GM18861 (cell line): ENCODE measurements at regions not wholly inside any gene's neighbourhood (a gene's known extent, or its start where the extent isn't known, plus 50 kb on each side); places are given as distances from the start of the nearest gene placed in this dataset.
"Not testable (repeated sequence)": the region's sequence is repeated elsewhere in the genome, so short reads cannot be mapped to it uniquely, and the experiment has no call there.

Experiments
- ATAC-seq: cut with Tn5 transposase; IDR thresholded peaks from one replicate; pipeline ENCODE4 v1.9.1; 2021; ENCODE audit not compliant: unreplicated experiment

DNA sequence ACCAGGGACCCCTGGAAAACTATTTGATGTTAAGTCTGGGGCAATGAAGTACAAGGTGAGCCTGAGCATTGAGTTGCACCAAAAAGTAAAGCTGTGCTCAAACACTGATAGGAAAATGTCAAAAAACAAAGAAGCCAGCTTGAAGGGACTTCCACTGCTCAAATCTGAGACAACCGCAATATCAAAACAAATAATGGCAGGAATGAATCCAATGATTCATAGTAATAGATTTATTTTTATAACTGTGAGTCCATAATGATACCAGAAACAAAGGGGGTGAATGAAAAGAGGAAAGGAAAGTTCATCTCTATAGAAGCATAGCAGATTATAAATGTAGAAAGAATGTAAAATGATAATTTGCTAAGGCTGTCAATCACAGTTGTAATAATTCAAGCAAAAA is 237.3 kb upstream of the ZBTB20 start:
- ATAC-seq = no peak

DNA sequence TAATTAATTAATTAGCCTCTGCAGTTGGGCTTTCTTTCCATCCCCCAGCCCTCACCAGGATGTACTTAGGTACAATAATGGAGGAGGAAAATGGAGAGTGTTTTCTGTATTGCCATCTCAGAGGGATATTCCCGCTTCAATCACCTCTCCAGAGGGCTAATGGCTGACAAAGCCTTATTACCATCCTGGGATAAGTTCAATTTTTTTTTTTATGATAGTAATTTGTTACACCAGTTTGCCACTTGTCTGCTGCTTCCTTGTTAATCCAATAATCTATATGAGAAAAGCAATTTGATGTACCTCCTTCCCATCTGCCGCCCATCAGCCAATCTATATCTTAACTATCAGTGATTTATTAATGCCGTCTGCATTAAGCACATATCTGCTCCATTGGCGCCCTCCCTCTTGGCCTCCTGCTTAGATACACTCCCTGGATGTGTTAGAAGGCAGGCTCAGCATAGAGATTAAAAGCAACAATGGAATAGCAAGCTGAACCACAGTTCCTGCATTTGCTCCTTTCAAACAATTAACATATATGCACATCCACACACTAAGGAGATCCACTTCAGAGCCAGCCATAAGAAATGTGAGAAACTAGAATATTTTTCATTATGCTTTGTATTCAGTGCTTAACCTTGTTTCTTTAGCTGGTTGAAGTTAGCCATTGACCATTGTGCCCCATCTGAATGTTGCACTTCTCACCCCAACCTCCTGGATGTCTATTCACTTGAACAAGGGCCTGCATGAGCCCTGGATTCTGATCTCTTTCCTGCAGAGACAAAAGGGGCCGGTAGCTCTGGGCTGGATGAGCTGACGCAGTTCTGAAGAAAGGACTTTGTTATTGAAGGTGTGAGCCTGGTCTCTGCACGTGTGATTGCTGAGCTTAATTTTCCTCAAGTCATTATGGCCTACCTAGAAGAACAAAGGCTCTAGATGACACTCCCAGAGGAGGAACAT is 237.3 kb upstream of the GAP43 start:
- ATAC-seq = no peak

DNA sequence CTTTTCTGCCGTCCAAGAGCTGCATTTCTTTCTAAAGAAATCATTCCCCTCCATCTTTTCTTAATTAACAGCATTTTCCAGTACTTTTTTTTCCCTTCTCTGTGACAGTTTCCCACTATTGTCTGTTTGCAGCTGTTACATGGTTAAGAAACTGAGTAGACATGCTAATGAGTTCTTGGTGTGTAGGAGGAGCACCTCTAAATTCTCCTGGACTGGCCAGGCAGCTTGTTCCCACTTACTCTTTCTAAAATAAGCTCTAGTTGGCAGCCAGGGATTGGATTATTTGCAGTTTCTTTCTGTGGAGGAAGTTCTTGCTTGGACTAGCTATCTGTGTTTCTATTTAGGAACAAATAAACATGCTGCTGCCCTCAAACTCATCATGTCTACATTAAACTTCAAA is 235.1 kb upstream of the GAP43 start:
- no peak for ATAC-seq

DNA sequence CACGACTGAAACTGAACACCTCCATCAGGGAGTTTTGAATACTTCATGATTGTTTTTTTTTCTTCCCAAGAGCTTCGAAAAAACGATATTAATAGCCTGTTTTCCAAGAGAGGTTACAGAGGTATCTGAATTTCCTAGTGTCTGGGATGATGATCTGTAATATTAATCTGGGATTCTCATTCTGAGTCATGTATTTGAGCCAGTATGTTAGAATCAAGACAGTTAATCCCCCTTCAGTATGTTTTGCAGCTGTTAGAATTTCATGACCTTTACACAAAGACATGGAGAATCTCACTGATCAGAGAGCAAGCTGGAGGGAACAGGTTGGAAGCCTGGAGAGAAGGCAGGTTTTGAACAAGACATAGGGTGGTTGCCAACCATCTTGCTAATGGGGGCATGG is 234.5 kb upstream of the GAP43 start:
- ATAC-seq = no peak

DNA sequence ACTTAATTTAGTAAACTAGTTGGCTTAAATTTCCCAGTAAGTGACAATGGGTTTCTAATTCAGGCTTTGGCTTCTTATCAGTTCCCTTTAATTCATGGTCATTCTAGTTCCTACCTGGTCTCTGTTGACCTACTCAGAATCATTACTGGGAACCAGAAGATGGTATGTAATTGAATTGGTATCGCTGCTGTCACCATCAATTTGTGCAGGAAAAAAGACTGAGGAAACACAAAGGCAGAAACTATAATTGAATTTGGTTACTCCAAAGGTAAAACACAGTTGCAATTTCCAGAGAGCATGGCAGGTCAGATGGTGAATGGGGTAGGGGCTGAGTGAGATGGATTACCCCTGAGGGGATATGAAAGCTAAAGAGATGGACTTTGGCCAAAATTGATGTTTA is 226.5 kb upstream of the GAP43 start:
- ATAC-seq = no peak

DNA sequence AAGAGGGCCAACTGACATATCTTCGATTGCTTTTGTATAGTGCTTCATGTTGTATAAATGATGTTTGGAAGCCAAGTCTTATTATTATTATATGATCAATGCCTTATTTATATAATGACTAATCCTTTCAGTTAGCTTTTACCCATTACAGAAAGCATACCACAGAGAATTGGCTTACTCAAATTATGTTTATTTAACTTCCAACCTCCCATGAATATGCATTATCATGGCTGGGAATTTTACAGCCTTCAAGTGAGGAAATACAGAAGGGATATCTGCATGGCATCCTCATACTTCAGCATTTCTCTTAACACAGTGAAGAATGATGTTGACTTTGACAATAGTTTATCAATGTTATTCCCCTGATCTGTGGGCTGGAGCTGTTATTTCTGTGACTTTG is 225.9 kb upstream of the GAP43 start:
- ATAC-seq = no peak

DNA sequence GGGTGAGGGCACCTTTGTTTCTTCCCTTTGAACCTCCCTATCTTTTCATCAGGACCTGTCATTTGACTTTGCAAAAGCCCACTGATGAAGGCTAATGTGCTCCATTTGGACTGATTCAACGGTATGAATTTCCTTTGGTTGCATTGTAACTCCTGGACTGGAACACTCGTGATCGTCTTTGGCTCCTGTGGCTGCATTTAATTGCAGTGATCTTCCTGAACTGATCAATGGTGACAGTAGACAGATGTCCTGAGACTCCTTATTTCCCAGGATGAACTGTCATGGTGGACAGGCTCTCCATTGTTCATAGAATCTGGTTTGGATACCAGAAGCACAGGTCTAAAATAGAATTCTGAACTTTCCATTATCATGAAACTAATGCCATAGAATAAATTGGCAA is 224.8 kb upstream of the GAP43 start:
- no peak for ATAC-seq

DNA sequence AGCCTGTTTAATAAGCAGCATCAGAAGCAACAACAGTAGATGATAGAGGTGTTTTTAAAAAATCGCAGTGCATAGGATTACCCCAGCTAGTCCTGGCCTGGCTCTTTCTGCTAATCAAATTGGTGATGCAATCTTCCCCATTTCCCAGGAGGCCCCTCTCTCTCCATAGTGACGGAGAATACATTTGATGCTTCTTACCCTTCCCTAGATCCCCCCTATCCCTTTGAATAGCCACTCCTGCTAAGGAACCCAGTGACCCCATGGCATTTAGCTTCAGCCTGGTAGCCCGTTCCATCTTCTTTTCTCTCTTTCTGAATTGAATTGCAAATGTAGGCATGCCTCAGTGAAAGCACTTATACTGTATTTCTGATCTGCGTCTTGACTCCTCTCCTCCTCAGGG is 223.6 kb upstream of the GAP43 start:
- ATAC-seq = no peak

DNA sequence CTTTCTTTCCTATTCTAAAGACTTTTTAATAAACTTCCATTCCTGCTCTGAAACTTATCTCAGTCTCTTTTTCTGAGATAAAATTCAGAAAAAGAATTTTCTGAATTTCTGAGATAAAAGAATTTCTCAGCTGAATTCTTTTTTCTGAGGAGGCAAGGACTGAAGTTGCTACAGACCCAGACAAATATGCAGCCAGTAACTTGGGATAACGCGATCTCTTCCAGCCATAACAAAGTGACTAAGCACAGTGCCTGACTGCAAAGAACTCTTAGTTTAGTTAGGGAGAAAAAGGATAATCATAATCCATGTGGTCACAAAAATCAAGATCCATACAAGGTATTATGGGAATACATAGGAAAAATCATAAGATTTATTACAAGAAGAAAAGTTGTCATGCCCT is 222.0 kb upstream of the GAP43 start:
- ATAC-seq = no peak

DNA sequence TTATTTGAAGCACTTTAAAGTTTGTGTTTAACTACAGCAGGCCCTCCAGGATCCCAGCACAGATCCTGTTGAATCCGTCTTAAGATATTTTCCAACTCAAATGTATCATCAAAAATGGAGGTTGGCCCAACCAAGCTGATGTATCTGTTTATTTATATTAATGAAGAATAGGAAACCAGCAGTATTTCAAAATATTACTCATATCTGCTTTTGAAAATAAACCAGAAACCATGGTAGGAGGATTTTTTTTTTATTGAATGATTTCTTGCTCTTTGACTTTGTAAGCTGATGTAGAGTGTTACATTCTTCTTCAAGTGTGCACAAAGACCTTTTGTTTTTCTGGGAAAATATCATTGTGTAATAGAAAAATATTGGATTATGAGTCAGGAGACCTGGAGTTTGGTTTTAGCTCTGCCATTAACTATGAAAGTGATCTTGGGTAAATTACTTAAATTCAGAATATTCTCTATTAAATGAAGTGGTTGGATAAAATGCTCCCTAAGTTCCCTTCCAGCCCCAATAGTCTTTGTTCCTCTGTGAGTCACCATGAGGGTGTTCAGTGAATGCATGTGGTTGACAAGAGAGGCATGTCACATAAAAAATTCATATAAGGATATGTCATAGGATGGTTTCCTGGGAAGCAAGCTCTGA is 221.3 kb upstream of the GAP43 start:
- no peak for ATAC-seq

DNA sequence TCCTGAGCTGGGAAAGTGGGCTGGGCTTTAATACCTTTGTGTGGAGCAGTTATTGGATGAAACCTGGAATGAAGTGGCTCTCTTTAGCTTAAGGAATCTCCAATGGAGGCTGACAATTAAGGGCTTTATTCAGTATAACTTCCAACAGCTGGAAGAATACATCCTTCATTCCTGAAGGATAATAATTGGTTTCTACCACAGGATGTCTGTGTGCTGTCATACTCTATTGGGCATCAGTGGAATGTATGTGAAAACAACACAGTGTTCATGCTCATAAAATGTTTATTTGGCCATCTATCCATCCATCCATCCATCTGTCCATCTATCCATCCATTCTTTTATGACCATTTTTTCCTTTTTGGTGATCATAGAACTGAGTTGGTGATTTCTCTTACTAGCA is 220.7 kb upstream of the GAP43 start:
- no peak for ATAC-seq

DNA sequence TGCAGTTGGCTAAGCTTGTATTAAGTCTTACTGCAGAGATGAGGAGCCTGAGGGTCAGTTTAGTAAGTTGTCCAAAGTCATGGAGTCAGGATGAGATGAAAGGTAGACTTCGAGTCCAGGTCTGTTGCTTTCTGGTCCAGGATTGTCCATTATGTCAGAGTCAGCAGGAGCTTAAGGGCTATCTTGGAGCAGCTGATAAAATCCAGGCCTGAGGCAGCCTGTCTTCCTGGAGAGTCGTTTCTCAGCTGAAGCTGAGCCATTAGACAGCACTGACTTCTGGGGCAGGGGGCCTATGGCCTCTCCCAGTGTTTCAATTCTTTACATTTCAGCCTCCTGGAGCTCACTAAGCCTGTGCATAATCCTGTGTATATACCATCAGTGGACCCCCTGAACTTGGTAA is 219.5 kb upstream of the GAP43 start:
- no peak for ATAC-seq

DNA sequence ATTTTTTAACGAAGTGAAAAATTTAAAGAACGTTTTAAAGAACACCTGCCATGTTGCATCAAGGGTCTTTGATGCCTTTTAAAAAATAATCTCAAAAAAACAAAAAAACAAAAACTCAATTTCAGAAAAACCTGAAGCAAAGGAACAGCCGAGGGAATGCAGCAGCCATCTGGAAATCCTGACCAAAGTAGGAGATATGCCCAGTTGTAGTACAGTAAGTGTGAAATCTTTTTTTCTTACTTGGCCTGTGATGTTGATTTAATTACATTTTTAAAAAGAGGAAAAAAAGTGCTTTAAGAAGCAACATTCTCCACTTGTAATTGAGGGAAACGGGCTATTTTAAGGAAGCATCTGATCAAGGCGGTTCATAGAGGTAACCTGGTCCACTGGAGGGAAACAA is 213.7 kb upstream of the GAP43 start:
- no peak for ATAC-seq

DNA sequence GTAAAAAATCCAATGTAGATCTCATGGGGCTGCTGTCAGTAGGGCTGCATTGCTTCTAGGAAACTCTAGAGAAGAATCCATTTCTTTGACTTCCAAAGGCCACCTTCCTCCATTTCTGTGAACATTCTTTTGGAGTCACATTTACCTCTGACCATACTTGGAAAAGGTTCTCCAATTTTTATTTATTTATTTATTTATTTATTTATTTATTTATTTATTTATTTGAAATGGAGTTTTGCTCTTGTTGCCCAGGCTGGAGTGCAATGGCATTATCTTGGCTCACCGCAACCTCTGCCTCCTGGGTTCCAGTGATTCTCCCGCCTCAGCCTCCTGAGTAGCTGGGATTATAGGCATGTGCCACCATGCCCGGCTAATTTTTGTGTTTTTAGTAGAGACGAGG is 208.7 kb upstream of the GAP43 start:
- ATAC-seq = not testable (repeated sequence)

DNA sequence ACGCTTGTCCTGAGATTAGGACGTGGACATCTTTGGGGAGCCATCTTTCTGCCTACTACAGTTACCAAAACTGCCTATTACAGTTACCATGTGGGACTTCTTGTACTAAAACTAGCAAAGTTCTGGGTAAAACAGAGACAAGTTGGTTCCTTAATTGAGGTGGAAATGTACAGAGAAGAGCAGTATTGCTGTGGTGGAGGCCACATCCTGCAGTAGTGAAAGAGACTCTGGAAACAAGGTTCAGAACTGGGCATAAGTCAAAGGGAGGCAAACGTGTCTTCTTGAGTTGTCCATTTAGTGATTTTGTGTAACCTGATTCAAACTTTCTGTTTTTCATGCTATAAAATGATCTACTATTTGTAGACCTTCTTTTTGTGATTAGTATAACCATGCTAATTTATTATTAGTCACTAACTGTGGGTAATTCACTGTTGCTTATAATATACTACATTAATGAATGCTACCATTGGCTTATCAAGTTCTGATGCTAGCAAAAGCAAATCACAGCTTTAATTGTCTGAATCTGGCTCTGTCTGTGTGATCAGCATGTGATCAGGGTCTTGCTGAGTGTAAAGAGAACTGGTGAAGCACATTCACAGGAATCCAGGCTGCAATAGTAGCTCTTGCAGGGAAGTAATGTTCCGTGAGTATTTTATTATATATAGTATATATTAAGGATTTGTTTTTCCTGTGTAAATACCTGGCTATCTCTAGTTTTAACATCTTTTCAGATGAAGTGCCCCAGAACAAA is 207.9 kb upstream of the GAP43 start:
- no peak for ATAC-seq

DNA sequence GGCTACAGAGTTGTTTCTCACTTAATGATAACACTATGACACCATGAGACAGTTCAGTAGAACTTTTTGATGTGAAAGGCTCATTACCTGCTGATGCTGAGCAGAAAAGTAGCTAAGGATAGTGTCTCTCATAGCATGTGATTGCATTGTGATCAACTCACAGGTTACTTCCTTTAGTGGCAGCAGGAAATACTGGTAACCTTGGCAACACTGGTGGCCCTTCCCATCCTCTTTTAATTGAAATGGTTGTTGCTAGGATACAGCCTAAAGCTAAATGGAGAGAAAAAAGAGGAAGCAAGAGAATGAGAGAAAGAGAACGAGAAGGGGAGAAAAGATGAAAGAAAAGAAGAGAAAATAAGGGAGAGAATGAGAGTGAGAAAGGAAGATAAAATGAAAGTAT is 204.7 kb upstream of the GAP43 start:
- no peak for ATAC-seq

DNA sequence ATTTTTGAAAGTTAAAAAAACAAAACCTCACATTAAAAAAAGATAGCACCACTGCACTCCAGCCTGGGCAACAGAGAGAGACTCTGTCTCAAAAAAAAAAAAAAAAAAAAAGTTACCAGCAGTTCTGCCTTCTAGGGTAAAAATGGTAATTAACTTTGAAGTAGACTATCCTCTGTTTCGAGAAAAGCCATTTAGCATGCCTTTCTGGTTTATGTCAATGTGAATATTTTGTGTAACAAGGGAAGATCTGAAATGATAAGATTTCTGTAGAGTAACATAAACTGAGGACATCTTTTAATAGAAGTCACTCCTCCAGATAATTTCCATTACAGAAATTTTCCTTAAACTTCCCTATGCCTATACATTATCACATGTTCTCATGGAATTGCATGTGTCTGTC is 203.2 kb upstream of the GAP43 start:
- no peak for ATAC-seq

DNA sequence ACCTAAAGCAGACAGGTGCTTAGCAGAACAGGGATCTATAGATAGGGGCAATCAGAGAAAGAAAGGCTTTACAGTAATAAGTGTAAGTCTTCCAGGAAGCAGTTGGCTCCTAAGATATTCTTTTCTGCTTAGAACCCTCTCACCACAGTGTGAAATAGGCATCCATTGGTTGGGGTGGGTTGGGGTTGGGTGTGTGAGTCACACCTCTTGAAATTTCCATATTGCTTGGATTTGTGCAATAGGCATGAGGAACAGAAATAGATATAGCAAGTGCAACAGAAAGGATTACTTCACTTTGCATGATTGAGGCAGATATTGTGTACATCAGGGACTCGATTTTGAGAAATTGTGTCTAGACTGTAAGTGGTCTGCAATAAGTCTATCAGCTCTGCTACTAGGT is 200.1 kb upstream of the GAP43 start:
- no peak for ATAC-seq

DNA sequence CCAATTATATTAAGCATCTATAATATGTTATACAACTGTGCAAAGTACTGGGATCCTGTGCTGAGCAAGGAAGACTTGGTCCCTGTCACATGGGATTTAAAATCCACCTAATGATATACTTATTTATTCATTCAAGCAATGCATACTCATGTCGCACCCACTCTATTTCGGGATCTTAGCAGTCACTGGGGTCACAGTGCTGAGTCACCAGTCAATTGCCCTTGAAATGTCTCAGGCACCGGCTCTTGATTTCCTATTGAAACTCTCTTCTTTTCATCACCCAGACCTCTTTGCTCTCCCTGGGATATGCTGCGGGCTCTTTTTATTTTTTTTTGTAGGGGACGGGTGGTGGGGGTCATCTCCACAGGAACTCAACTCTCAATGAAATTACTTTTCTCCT is 194.5 kb upstream of the GAP43 start:
- ATAC-seq = no peak

DNA sequence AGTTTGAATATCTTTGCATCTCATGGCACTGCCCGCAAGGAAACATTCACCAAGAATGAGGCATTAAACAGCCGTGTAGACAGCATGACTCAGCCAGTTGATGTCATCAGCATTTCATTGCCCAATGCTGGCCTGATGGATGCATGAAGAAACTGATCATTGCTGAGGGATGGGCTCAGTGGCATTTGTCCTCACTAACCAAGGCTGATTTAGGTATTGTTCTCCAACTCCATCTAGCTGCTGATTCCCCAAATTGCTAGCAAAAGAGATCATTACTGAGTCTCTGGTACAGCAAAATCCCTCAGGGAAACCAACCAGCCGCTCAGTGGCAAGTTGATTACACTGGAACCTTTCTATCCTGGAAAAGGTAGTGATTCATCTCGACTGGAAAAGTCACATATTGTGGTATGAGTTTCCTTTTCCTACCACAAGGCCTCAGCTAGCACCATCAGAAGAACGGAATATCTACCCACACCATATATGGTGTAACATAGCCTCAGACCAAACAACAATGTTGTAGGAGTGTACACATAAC is 186.5 kb upstream of the GAP43 start:
- ATAC-seq = no peak

DNA sequence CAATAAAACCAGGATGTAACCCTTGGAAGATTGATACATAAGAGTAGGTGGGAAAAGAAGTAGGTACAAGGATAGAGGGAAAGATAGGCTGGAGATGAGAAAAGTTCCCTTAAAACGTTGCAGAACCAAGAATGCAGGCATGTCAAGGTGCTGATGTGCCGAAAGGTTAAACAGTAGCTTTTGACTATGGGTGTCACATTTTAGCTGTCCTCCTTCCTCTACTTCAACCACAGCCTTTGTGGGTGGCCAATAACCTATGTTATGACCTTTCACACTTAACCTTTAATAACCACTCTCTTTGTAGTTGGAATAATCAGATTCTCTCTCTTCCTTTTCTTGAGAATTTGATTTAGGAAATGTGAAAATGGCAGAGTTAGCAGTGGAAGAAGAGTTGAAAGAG is 184.5 kb upstream of the GAP43 start:
- ATAC-seq = no peak

DNA sequence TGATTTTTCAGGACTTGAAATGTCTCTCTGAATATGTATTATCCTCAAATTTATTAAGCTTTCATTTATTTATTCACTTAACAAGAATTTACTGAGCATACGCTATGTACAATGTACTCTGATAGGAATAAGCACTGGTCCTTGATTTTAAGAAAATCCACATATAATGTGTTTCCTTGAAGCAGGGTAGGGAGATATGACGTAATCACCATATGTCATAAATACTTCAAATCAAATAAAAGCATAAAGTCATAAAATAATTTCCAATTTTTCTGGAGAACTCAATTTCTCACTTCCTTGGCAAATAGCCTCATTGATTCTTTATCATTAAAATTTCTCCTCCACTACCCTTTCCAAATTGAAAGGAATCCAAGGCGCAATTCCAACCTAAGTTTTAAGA is 177.8 kb upstream of the GAP43 start:
- no peak for ATAC-seq
